Endothelial cell of umbilical vein (primary cell): ENCODE measurements at regions not wholly inside any gene's neighbourhood (a gene's known extent, or its start where the extent isn't known, plus 50 kb on each side); places are given as distances from the start of the nearest gene placed in this dataset.

Experiments
- BruUV-seq: library from RNA; stranded (reverse); fragments of 400-500 nt; replicated peaks from 2 replicates; lab custom pipeline; 2021; lab: Mats Ljungman, UMichigan
- CTCF ChIA-PET: fragments of 300-600, 350-600 bp; sonication (Branson Sonifier 250); formaldehyde crosslinking; loops from one replicate; lab custom pipeline; 2021; ENCODE audit warnings: antibody characterized with exemption, inconsistent platforms; lab: Charles Lee
- POLR2A ChIA-PET: fragments of 300-600, 350-600 bp; sonication (Branson Sonifier 250); formaldehyde crosslinking; loops from one replicate; lab custom pipeline; 2021; ENCODE audit warnings: antibody characterized with exemption, inconsistent platforms; lab: Charles Lee
- DNase-seq: peaks from one replicate; pipeline ENCODE4 v3.0.0-alpha.2; 2011; ENCODE audit warnings: low read depth, low spot score
- FAIRE-seq: peaks from 2 replicates; lab custom pipeline; 2011; peaks lifted over from hg19 to GRCh38; lab: Jason Lieb, UNC
- H2AFZ ChIP-seq: 2 replicates; pipeline ENCODE4 v1.6.0; 2012; ENCODE audit warnings: low read depth, low read length, control low read depth, inconsistent platforms
- H3K27ac ChIP-seq: 2 replicates; pipeline ENCODE4 v1.5.1; 2011; ENCODE audit warnings: low read depth, mild to moderate bottlenecking, control low read depth, low read length, moderate library complexity; ENCODE audit not compliant: insufficient read depth
- H3K27me3 ChIP-seq, 2 experiments: 2 replicates each; pipeline versions ENCODE4 v1.6.0 to v1.6.1; 2011; ENCODE audit warnings: low read length in 2 of 2, mixed read lengths in 1 of 2; ENCODE audit not compliant: control insufficient read depth in 2 of 2, insufficient read depth in 2 of 2
- H3K36me3 ChIP-seq, 2 experiments: 2 replicates in 1 of 2; 3 replicates in 1 of 2; pipeline ENCODE4 v1.5.1; 2011; ENCODE audit warnings: low read length in 2 of 2, mild to moderate bottlenecking in 1 of 2, moderate library complexity in 1 of 2; ENCODE audit not compliant: control insufficient read depth in 2 of 2, insufficient read depth in 2 of 2; ENCODE audit errors: extremely low read depth in 1 of 2
- H3K4me1 ChIP-seq: 3 replicates; pipeline ENCODE4 v1.5.1; 2011; ENCODE audit warnings: mild to moderate bottlenecking, low read length; ENCODE audit not compliant: control insufficient read depth, insufficient read depth; ENCODE audit errors: extremely low read depth
- H3K4me2 ChIP-seq: 2 replicates; pipeline ENCODE4 v1.6.1; 2011; ENCODE audit warnings: low read length, control low read depth, mixed read lengths; ENCODE audit not compliant: insufficient read depth
- H3K4me3 ChIP-seq, 3 experiments: fragments of 200-600 bp in 1 of 3; sonication (generic), shearing (Covaris generic) in 1 of 3; replicated peaks in 1 of 3; 2 replicates each; pipeline ENCODE4 v1.5.1; 2011 to 2016; ENCODE audit warnings: control low read depth in 3 of 3, low read length in 3 of 3, mild to moderate bottlenecking in 2 of 3, inconsistent platforms in 1 of 3, low read depth in 1 of 3, moderate library complexity in 1 of 3; ENCODE audit not compliant: insufficient read depth in 1 of 3
- H3K79me2 ChIP-seq: 2 replicates; pipeline ENCODE4 v1.6.0; 2012; ENCODE audit warnings: low read length, inconsistent platforms; ENCODE audit not compliant: control insufficient read depth, insufficient read depth
- H3K9ac ChIP-seq: replicated peaks from 2 replicates; pipeline ENCODE3; 2011; ENCODE audit warnings: low read length, control low read depth; ENCODE audit not compliant: insufficient read depth; ENCODE audit errors: extremely low read depth
- H3K9me1 ChIP-seq: replicated peaks from 3 replicates; pipeline ENCODE4 v1.6.0; 2011; ENCODE audit warnings: mild to moderate bottlenecking, low read length; ENCODE audit not compliant: control insufficient read depth, insufficient read depth; ENCODE audit errors: extremely low read depth
- H3K9me3 ChIP-seq: replicated peaks from 2 replicates; pipeline ENCODE4 v1.5.1; 2012; ENCODE audit warnings: low read length, inconsistent platforms; ENCODE audit not compliant: control insufficient read depth, insufficient read depth
- H4K20me1 ChIP-seq: replicated peaks from 2 replicates; pipeline ENCODE3; 2011; ENCODE audit warnings: mild to moderate bottlenecking, low read length; ENCODE audit not compliant: control insufficient read depth, insufficient read depth; ENCODE audit errors: extremely low read depth
- FOS ChIP-seq: IDR thresholded peaks from 2 replicates; pipeline ENCODE4 v1.6.1; 2011; ENCODE audit warnings: mild to moderate bottlenecking, low read length, moderate library complexity, borderline replicate concordance; ENCODE audit not compliant: insufficient read depth
- GATA2 ChIP-seq: IDR thresholded peaks from 2 replicates; pipeline ENCODE4 v1.7.0; 2011; ENCODE audit warnings: low read depth, mild to moderate bottlenecking, moderate library complexity, mixed read lengths, low read length; ENCODE audit not compliant: insufficient read length, insufficient read depth
- JUN ChIP-seq: IDR thresholded peaks from 2 replicates; pipeline ENCODE4 v1.6.1; 2011; ENCODE audit warnings: borderline replicate concordance, low read depth; ENCODE audit not compliant: insufficient read length, insufficient read depth
- MYC ChIP-seq: IDR thresholded peaks from one replicate; pipeline ENCODE4 v1.6.1; 2011; ENCODE audit warnings: mild to moderate bottlenecking, low read depth, low read length
- POLR2A ChIP-seq: IDR thresholded peaks from 2 replicates; pipeline ENCODE4 v1.6.1; 2012; ENCODE audit warnings: low read depth, mild to moderate bottlenecking, control low read depth, low read length
- POLR2AphosphoS5 ChIP-seq: IDR thresholded peaks from 2 replicates; pipeline ENCODE4 v1.6.1; 2012; ENCODE audit warnings: low read depth, mild to moderate bottlenecking, control low read depth, low read length, moderate library complexity; ENCODE audit not compliant: insufficient read depth
- dilution Hi-C: fragments of 300-500 bp; cut with MboI; formaldehyde crosslinking; loops from one replicate; pipeline ENCODE4 v1.15.0; 2019; ENCODE audit warnings: low sequenced_read_pairs; ENCODE audit not compliant: extremely low pct_ligation_motif_present
- intact Hi-C: fragments of 100-400 bp; cut with micrococcal nuclease; formaldehyde crosslinking; loops from one replicate; pipeline ENCODE4 v1.10.0; 2022
- TF ChIP-seq, protein P1 (sequence below), 2 donors: IDR thresholded peaks; 1 replicate in 1 of 2; 2 replicates in 1 of 2; pipeline ENCODE4 v1.5.1; 2011; ENCODE audit warnings: low read length in 2 of 2, mild to moderate bottlenecking in 2 of 2, moderate library complexity in 2 of 2, control low read depth in 1 of 2, inconsistent platforms in 1 of 2, low read depth in 1 of 2; ENCODE audit not compliant: insufficient read depth in 1 of 2; ENCODE audit errors: extremely low read depth in 1 of 2
- TF ChIP-seq, protein P2 (sequence below): IDR thresholded peaks from 2 replicates; pipeline ENCODE4 v1.6.1; 2011; ENCODE audit not compliant: insufficient read depth, insufficient read length

DNA sequence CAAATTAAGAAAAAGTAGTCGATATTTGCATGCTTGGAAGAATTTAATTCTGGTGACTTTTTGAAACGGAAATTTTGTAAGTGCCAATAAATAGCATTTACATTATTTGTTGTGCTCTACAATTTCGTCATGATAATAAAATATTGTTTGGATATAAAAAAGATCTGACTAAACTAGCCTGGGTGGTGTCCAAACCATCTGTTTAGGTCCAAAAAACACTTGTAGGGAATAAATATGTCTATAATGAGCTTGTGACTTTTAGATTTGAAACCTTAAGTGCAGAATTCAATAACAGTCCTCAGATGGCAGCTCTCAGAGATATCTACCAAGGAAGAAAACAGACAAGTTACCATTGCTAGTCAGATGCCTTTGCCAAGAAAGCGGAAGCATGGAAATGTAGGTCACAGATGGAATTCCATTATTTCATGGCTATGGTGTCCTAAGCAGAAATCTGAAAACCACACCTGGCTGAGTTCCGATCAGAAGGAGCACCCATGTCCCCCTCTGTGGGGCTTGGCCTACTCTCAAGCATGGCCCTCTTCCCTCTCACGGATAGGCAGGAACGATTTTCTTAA lies 731.1 kb downstream of the RNF144A start:
- Histone ChIP-seq H3K4me3 (no peak overlapping the region), H3K9me3 (no peaks in the 10 kb centered on the region), H3K27me3 (no peaks in the 10 kb centered on the region), H3K27ac (no peak overlapping the region), H3K4me1 (no peaks in the 10 kb centered on the region), H3K4me2 (no peak overlapping the region), H3K79me2 (no peaks in the 10 kb centered on the region), H3K36me3 (no peaks in the 10 kb centered on the region), H3K9ac (no peak overlapping the region), H4K20me1 (no peaks in the 10 kb centered on the region), H3K9me1 (no peaks in the 10 kb centered on the region), H2AFZ (no peak overlapping the region)
- intact Hi-C loops = no loop called here
- dilution Hi-C loops = no loop called here
- BruUV-seq = no TSS peak
- DNase-seq (no peak), FAIRE-seq (no peak)
- POLR2A ChIA-PET = no interaction called here
- CTCF ChIA-PET = no interaction called here
- TF ChIP-seq MYC = no peak
- TF ChIP-seq JUN = no peak
- no peak for TF ChIP-seq POLR2A

DNA sequence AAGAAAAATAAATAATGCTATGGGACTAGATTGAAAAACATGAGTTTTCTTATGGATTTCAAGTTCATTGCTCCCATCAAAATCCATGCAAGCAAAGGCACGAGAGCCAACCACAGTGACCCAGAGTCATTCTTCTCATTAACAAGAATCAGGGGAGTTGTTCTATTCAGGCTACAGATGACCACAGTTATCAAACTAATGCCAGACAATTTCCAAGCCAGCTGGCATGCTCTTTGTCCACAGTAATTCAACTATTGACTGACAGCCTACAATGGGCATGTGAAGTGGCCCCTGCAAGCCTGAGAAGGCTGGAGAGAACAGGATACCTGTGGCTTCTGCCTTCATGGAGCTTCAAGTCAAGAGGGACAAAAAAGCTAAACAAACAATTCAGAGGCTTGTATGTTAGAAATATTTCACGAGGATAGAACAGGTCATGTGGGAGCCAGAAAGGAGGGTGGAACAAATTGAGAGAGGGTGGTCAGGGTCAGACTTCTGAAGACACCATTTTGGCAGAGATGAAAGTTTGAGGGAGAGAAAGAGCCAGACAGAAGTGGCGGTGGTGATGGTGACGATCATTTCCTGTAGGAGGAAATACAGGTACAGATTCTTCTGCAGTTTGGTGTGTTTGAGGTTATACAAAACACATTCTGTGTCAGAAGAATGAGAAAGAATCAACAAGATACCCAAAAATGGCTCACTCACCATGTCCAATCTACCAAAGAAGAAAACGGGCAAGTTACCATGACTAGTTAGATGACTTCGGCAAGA lies 732.4 kb downstream of the RNF144A start:
- H3K27me3 ChIP-seq = no peaks in the 10 kb centered on the region
- POLR2A ChIA-PET = no interaction called here
- H4K20me1 ChIP-seq = no peaks in the 10 kb centered on the region
- CTCF ChIA-PET = no interaction called here
- H3K9me3 ChIP-seq = no peaks in the 10 kb centered on the region
- dilution Hi-C loops = no loop called here
- no peaks in the 10 kb centered on the region for H3K4me1 ChIP-seq
- no peak overlapping the region for H3K4me2 ChIP-seq
- FAIRE-seq = no peak
- H3K4me3 ChIP-seq = no peak overlapping the region
- no TSS peak for BruUV-seq
- intact Hi-C loops = no loop called here
- no peaks in the 10 kb centered on the region for H3K36me3 ChIP-seq
- DNase-seq = no peak
- no peak overlapping the region for H3K9ac ChIP-seq
- TF ChIP-seq POLR2AphosphoS5 (no peak), GATA2 (no peak), JUN (no peak), POLR2A (no peak), FOS (no peak)
- TF ChIP-seq, protein P1, sequence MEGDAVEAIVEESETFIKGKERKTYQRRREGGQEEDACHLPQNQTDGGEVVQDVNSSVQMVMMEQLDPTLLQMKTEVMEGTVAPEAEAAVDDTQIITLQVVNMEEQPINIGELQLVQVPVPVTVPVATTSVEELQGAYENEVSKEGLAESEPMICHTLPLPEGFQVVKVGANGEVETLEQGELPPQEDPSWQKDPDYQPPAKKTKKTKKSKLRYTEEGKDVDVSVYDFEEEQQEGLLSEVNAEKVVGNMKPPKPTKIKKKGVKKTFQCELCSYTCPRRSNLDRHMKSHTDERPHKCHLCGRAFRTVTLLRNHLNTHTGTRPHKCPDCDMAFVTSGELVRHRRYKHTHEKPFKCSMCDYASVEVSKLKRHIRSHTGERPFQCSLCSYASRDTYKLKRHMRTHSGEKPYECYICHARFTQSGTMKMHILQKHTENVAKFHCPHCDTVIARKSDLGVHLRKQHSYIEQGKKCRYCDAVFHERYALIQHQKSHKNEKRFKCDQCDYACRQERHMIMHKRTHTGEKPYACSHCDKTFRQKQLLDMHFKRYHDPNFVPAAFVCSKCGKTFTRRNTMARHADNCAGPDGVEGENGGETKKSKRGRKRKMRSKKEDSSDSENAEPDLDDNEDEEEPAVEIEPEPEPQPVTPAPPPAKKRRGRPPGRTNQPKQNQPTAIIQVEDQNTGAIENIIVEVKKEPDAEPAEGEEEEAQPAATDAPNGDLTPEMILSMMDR (IDR thresholded peaks at IDR 0.05; ENCODE audit: extremely low read depth in 1 of 2, insufficient read depth in 1 of 2, low read depth in 1 of 2, low read length in 2 of 2) = no peak
- TF ChIP-seq, protein P2, sequence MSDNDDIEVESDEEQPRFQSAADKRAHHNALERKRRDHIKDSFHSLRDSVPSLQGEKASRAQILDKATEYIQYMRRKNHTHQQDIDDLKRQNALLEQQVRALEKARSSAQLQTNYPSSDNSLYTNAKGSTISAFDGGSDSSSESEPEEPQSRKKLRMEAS = no peak
- no peaks in the 10 kb centered on the region for H3K79me2 ChIP-seq
- H3K27ac ChIP-seq = no peak overlapping the region
- H3K9me1 ChIP-seq = no peaks in the 10 kb centered on the region
- no peak overlapping the region for H2AFZ ChIP-seq
